ENCODE measurements at regions not wholly inside any gene's neighbourhood (a gene's known extent, or its start where the extent isn't known, plus 50 kb on each side); places are given as distances from the start of the nearest gene placed in this dataset.
"Not testable (repeated sequence)": the region's sequence is repeated elsewhere in the genome, so short reads cannot be mapped to it uniquely, and the experiment has no call there.

DNA sequence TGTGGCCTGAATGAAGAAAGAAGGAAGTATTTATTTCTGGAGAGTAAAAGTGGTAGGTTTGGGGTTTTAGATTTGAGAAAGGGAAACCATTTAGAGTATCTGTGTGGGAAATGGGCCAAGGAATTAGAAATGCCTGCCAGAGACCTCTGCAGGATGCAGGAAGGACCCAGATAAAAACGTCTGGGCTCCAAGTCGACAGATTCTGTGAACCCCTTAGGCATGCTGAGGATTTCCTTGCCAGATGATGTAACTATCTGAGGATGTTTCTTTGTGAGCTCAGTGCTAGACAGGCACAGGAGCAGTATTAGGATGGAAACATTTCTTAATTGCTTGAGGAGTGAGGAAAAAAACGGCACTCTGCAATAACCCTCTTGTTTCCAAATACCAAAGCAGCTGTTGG lies 251.8 kb upstream of the DMRT1 start:
- DNase-seq (ENCODE audit: low spot score): no peak

DNA sequence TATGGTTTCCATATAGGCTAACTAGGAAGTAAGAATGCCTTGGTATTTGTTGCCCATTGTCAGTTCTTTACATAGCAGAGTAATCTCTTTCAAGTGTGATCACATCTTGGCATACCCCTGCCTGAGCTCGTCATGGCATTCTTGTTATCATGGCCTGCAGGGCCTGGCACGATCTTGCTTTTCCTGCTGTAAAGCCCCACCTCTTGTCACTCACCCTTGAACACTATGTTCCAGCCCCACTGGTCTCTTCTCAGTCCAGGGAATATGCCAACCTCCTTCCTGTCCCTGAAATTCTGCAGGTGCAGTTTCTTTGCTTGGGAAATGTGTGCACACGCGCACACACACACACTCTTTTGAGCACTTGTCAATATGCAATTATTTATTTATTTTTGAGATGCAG lies 250.2 kb upstream of the DMRT1 start:
- no peak for DNase-seq (ENCODE audit: low spot score)

DNA sequence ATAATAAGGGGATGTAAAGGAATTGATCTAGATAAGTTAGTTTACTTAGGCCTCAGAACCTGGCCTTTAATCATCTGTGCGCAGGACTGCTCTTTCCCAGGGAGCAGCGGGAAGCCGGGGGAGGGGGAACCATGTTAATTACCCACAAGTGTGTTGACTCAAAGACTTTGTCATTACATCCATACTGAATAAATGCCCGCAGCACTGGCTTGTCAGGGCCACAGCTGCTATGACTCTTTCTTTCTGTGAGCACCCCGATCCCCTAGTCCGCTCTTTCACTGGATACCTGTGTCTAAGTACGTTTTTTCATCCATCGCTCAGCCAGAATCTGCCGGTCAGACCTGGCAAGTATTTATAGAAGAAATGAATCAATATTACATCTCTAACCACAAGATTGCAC lies 249.3 kb upstream of the DMRT1 start:
- no peak for DNase-seq (ENCODE audit: low spot score)

DNA sequence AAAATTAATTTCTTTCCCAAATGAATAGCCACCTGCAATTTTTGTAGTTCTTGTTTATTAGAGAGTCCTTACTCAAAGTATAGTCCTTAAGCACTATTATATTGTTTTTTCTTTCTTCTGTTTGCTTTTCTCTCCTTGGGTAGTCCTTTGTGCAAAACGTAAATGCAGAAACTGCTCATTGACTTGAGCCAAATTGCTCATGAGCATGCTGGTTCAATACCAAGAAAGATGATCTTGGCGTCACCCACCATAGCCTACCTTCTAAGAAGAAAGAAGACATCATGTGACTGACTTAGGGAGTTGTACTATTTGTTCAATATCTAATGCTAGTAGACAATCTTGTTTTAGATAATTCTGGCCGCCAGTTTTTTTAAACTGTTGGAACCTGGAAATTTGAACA lies 248.8 kb upstream of the DMRT1 start:
- no peak for DNase-seq (ENCODE audit: low spot score)

DNA sequence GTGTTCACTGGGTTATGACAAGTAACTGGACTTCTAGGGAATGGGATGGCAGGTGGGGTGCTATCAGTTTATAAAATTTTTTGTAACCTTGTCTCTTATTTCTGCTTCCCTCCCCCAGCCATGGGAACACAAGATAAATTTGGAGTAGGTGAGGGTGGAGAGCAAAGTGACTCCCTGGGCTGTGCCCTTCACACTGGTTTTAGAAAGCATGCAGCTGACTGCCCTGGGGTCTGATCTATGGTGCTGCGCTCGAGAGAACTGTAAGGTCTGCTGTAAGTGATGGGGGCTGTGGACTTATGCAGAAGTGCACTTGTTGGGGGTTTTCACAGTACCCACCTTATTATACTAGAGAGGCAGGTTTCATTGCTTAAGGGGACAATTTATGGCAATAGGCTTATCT lies 247.7 kb upstream of the DMRT1 start:
- no peak for DNase-seq (ENCODE audit: low spot score)

DNA sequence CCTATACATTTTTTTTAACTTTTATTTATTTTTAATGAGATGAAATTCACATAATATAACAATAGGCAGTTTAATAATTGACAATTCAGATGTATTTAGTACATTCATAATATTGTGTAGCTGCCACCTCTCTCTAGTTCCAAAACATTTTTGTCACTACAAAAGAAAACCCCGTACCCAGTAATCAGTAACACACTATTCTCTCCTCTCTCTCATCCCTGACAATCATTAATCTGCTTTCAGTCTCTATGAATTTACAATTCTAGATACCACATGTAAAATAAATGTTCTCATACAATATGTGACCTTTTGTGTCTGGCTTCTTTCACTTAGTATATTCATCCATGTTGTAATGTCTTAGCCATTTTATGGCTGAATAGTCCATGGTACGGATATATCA lies 244.8 kb upstream of the DMRT1 start:
- DNase-seq (ENCODE audit: low spot score): no peak

DNA sequence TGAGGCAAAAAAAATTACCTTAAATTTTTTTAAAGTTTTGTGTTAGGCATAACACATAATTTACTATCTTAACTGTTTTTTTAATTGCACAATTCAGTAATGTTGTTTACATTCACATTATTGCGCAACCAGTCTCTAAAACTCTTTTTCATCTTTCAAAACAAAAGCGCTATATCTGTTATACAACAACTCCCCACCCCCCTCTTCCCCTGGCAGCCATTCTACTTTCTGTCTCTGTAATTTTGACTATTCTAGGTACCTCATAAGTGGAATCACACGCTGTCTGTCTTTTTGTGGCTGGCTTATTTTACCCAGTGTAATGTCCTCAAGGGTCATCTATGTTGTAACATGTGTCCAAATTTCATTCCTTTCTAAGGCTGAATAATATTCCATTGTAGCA lies 241.5 kb upstream of the DMRT1 start:
- DNase-seq (ENCODE audit: low spot score): no peak

DNA sequence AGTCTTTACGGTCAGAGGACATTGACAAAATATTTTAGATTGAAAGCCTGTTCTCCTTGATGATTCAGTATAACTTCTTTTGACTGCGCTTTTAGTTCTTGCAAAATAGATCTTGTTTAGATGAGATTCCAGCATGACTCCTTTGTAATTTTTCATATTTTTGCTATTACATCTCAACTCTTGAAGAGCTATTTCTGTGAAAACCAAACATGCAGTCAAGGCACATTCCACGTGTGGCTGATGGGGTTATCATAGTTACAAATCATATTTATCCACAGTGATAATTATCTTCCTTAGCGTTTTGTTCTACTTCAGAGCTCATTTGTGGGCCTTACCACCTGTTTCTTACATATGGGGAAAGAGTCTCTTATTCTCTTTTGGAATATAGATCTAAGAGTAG lies 238.8 kb upstream of the DMRT1 start:
- DNase-seq (ENCODE audit: low spot score): no peak

DNA sequence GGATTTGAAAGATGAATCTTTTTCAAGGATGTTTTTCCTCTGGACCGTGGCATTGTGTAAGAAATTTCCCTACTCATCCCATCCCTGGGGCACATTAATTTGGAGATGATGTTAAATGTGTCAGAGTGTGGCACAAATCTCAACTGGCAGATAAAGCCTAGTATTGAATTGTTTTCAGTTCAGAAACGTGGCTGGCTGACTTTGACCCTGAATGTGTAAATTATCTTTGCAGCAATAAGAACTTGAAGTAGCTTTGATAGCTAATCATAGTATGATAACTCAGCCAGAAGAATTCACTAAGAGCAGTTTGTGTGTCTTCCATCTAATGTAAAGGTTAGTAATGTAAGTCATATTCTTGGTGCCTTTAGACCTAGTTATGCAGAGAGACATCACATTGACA lies 238.4 kb upstream of the DMRT1 start:
- no peak for DNase-seq (ENCODE audit: low spot score)

DNA sequence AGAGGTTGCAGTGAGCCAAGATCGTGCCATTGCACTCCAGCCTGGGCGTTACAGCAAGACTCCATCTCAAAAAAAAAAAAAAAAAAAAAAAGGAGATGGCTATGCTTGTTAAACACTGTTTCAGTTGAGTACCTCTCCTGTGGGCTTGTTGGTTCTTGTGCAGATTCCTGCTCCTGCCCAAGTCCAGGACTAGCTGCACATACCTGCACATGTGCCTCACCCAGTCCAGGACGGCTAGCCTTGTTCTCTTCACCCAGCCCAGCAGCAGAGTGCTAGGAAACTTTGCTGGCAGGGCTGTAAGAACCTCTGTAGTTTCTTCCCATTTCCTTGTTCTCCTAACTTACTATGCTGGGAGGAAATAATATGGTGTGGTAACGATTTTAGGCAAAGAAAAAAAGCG lies 234.1 kb upstream of the DMRT1 start:
- no peak for DNase-seq (ENCODE audit: low spot score)

DNA sequence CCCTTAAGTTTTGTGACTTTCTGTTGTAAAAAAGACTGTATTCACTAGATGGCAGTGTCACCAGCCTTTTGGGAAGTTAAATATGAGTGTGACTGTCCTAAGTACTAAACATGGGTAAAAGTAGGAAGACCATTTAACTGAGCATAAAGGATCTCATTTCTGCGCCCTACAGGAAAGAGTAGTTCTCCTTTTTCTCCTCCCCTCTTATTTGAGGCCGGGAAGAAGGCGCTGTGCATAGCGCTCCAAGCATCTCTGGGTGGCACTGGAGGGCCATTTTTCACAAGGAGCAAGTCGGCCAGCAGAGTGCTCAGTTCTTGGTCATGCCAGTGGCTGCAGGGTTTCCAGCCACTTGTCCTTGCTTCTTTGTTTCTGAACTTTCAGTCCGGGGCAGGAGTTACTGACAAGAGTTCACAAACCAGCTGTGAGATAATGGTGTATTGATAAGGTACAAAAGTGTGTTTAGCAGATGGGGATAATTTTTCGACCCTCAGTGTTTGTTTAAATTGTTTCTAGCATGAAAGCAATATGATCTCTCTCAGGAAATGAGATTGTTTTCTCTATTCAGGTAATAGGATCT lies 227.6 kb upstream of the DMRT1 start:
- peak; percentile 79 for DNase-seq (ENCODE audit: low spot score)

DNA sequence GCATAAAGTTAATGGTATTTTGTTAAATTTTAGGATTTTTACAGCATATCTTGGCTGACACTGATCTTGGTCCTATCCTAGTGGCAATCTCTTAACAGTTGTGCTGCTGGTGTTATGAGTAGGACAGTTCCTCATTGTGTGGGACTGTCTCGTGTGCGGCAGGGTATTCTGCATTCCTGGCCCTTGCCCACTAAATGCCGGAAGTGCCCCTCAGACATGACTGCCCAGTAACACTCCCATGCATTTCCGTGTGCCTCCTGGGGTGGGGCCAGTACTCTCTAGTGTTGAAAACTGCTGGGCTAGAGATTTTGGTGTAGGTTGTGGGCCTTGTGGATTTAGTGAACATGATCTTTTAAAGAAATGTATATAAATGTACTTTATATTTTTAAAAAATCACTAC lies 227.1 kb upstream of the DMRT1 start:
- DNase-seq (ENCODE audit: low spot score): no peak

DNA sequence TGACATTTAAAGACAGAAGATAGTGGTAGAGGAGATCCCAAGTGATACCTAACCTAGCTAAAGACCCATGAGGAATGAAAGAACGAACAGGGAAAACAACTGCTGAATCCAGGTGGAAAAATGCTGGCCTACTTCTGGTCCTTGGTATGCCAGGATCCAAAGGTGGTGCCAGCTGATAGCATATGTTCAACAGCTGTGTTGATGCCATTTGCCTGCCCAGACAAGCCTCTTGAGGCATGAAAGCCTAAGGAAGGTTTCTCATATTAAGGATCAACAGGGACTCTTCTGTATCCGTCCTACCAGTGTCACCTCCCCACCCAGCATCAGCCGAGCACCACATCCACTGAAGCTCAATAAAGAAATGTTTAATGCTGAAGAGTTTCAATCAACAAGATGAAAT lies 225.7 kb upstream of the DMRT1 start:
- no peak for DNase-seq (ENCODE audit: low spot score)

DNA sequence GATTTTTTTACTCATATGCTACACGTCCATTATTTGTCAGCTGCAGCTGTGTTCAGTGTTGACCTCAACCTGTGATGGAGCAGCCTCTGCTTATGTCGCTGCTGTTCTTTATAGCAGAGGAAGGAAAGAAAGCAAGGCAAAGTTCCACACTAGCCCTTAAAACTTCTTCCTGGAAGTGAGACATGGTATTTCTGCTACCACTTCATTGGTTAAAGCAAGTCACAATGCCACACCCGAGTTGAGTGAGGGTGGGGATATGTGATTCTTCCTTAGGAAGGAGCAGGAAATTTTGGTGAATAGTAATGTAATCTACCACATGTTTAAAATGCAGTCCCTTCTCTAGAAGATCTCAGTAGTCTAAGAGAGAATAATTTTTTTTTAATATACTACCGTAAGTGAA lies 224.8 kb upstream of the DMRT1 start:
- no peak for DNase-seq (ENCODE audit: low spot score)

DNA sequence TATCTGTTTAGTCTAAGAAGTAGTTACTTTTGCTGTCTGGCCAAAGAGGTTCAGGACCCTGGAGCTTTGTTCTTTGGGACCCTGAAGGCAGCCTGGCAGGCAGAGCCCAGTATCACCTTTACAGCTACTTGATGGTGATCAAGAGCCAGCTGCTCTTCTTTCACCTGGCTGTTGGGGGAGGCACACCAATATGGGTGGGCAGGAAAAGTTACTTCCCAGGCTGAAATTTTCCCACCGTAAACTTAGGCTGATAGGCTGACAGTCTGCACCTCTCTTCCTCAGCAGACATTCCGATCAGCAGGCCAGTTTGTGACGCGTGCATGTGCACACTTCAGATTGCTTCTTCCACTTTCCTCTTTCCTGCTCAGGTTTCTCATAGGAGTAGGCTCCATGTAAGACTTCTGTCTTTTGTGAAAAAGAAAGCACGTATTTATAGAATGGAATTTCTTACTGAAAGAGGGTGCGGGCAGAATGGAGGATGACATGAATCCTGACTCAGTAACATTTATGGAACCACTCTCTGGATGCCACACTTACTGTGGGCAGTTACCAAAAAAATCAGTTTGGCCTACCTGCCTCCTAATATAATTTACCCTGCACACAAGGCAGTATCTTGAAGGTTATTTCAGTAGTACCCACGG lies 223.9 kb upstream of the DMRT1 start:
- no peak for DNase-seq (ENCODE audit: low spot score)

DNA sequence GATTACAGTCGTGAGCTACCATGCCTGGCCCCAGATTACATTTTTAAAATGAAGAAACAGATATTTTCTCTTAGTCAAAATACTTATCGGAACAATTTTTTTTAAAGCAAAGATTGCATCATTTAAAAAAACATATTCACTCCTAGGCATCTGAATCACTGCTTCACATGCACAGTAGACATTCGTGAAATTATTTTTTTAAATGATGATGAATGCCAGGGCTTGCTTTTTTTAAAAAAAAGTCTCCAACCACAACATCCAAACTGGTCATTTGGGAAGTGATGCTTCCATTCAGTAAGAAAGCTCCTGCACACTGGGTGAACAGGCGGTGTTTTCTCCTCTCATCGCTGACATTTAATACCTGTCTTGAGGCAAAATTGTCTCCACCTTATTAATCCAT lies 223.0 kb upstream of the DMRT1 start:
- no peak for DNase-seq (ENCODE audit: low spot score)

DNA sequence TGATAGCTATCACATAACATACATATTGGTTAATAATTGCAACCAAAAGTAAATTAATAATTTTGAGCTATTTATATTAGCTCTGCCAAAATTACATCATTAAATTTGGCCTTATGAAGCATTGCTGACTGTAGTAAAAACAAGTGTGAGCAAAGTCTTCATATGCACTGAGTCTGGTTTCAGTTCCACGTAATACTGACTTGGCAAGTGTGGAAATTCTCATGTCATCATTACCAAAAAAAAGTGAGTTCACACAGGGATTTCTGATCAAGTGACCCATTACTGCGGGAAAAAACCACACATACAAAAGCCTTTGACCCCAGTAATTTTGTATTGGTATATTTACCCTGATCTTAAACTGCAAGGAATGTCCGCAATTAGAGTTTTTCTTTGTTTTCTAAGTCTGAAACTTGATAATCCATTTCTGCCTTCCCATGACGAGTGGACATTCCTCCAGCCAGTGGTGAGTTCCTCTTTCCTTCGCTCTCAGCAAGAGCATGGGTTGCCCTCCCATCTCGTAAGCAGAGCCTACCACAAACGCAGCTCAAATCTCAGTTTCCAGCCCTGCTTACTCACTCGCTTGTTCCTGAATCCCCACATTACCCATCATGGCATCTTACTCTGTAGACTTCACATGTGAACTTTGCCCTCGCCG lies 220.2 kb upstream of the DMRT1 start:
- no peak for DNase-seq (ENCODE audit: low spot score)

DNA sequence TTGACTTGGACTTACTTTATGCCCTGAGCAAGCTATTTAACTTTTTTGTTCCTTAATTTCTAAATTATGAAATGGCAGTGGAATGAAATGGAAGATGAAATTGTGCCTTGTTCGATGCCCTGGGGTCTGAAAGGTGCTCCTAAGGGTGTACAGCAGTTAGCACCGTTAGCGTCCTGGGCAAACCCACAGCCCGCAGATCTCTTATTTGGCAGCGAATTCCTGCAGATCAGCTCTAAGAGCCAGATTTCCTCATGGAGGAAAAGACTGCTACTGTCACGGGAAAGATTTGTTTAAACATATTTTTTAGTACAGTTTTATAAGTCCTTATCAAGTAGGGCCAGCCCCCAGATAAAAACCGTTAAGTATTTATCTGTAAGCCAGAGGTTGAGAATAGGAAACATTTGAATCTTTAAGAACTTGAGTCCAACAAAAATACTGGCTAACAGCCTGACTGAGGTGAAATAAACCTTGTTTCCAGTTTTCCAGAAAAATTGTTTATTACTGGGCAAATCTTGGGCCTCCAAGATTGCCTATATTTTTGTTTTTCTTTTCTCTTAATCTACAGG lies 216.5 kb upstream of the DMRT1 start:
- no peak for DNase-seq (ENCODE audit: low spot score)

DNA sequence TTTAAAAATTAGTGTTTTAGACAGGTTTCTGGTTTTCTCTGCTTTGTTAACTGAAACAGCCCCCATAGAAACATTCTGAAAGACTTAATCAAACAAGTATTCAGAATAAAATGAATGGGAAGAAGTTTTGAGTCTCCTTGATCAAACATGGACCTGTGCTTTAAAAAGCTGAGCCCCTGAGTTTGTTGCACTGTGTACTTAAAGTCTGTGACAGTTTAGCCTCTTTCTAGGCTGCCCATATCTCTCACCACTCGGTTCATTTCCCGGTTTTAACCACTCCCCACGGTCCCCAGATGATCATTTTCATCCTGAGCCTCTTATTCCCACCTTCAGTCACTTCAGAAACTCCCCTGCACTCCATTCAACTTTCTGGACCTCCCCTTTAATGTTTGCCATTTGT lies 215.9 kb upstream of the DMRT1 start:
- DNase-seq (ENCODE audit: low spot score): no peak

DNA sequence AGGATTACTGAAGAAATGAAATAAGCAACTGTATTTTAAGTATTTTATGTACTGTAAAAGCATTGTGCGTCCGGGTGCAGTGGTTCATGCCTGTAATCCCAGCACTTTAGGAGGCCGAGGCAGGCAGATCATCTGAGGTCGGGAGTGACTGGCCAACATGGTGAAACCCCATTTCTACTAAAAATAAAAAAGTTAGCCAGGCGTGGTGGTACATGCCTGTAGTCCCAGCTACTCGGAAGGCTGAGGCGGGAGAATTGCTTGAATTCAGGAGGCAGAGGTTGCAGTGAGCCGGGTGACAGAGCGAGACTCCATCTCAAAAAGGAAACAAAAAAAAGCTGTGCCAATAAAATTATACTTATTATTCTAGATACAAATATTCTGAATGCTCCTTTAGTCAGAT lies 215.4 kb upstream of the DMRT1 start:
- not testable (repeated sequence) for DNase-seq (ENCODE audit: low spot score)

DNA sequence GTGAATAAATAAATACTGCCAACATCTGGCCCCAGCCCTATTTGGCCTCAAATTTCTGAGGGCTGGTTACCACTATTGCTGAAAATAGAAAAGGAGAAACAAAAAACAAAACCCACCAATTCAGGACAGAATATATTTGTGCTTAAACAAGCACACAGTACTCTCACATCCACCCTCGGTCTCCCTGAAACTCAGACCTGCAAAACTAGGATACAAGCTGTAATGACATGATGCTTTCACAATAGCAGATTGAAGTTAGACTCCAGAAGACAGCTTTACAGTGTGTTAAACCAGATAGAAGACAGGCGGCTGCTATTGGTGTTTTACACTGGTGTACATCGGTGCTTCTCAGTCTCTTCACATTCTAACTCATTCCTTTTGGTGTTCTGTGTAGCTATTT lies 214.9 kb upstream of the DMRT1 start:
- DNase-seq (ENCODE audit: low spot score): no peak

DNA sequence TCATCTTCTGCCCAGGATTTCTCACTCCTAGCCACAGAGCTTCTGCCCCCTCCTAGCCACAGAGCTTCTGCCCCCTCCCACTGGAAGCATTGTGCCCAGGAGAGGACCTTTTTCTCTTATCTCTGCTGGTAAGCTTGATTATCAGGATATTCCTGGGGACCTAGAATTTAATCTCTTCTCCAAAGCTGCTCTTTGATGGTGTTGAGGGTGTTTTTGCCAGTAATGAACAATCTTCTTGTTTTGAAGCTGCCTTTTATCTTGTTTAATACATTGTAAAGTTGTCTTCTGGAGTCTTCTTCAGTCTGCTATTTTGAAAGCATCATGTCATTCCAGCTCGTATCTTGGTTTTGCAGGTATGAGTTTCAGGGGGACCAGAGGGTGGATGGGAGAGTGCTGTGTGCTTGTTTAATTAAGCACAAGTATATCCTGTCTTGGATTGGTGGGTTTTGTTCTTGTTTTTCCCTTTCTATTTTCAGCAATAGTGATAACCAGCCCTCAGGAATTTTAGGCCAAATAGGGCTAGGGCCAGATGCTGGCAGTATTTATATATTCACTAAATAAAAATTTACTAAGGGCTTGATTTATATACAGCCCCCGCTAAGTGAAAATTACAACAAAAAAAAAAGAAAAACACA lies 214.0 kb upstream of the DMRT1 start:
- DNase-seq (ENCODE audit: low spot score): no peak

DNA sequence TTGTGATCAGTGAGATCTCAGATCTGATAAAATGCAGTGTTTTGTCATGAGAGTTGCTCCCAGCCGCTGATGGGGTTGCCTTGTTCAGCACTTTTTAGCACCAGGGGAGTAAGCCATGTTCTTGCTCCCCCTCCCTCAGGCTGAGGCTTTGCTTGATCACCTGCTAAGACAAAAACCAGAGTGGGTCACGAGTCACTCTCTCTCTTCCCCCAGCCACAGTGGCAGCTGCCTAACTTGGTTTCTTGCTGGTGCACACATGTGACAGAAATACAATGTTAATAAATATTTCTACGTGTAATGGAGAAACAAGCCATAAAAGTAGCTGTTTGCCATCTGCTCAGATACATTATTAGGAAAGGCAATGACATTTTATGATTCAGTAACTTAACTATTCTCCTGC lies 212.4 kb upstream of the DMRT1 start:
- DNase-seq (ENCODE audit: low spot score): no peak

Measured in RKO (cell line).